GM18508 (cell line): ENCODE measurements at regions not wholly inside any gene's neighbourhood (a gene's known extent, or its start where the extent isn't known, plus 50 kb on each side); places are given as distances from the start of the nearest gene placed in this dataset.

Source experiments
- ATAC-seq: cut with Tn5 transposase; IDR thresholded peaks from one replicate; pipeline ENCODE4 v1.9.1; 2021; ENCODE audit warnings: moderate number of reproducible peaks; ENCODE audit not compliant: insufficient read depth, unreplicated experiment

DNA sequence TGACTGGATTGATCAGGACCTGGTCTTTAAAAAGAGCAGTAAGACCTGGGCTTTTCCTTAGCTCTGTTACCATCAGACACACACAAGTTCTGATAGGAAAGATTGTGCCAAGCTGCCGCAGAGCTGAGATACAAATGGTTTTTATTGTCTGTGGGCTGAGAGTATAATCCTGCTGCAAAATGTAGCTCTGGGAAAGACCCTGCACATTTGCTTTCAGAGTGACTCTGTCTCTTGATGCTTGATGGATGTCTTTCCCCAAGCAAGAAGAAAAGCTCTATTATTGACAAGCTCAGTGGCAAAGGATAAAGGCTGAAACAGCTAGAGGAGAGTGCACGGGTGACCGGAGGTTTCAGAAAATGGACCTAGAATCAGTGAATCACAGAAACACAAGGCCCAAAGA lies 95.3 kb upstream of the PARD3B start:
- ATAC-seq: no peak

DNA sequence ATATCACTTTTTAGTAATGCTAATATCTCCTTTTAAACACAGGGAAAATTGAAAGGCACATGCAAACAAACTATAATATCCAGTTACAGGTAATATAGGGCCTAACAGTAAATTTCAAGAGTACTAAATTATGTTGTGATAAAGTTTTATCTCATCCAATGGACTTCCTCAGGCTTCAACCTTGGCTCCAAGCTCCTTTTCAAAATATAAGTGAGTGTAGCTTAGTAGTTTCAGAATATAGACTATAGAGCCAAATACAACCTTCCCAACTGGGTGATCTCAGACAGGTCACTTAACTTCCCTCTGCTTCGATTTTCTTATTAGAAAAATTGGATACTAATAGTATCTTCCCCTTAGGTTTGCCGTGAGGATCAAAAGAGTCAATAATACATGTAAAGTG lies 93.5 kb upstream of the PARD3B start:
- ATAC-seq: no peak

DNA sequence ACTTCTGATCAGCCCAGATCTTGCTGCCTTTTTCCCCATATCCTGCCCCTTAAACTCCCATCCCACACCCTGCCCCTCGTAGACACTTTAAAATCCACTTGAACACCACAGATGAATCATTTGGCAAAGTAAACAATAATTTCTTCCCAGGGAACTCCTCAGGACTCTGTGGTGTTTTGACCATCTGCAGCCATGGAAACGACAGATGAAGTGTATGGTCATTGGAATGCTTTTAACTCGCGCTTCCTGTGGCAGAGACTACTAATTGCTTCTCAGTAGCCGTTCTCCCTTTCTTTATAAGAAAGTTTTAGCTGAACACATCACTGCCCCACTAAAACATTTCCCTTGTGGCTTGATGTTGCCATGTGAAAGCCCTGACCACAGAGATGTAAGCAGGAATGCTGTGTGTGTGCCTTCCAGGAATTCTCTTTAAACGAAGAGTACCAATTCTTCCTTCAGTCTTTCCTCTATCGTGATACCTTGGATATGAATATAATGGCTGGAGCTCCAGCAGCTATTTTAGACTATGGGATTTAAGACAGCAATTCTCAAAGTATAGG lies 92.7 kb upstream of the PARD3B start:
- no peak for ATAC-seq

DNA sequence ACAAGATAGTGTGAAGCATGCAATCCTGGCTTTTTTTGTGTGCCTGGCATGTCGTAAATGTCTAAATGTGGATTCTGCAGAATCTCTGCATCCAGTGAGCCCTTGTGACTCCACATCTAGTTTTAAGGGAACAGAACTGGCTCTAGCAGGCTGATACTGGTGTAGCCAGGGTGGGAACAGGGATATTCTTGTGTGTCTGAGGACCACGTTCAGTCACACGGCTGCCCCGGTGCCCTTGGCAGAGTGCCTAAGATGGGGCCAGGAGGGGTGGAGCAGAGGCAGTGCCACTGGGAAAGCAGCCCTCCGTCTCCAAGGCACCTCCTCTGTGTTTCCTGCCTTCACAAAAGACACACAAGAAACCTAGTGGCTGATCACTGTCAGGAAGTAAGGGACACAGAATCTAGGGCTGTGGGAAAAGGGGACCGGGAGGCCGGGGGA lies 91.5 kb upstream of the PARD3B start:
- no peak for ATAC-seq

DNA sequence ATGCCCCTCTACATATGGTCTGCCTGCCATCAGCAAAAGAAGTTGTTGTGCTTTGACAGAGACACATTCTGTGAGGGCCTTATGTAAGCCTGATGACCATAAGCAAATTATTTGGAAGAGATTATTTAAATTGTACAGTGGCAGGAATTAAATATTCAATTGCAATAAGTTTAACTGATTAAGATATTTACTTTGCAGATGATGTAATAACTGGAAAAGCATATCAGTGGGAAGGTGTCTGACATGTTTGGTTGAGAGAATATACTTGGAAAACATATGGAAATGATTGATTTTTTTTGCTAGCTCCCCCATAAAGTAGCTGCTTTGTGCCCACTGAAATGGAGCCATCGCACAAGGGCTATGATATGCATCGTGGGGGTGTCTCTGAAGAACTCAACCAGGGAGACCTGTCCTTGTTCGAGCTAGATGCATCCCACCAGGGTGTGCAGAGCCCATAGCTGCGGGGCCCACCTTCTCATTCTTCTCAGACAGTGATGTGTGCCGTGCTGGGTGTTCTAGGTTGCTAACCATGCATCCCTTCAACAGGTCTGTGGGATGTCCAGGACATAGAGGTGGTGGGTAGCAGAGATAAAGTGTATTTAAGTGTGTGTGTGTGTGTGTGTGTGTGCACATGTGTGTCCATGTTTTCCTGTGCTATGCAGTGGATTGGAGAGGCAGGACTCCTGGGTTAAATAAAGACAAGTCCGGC lies 90.4 kb upstream of the PARD3B start:
- ATAC-seq: no peak

DNA sequence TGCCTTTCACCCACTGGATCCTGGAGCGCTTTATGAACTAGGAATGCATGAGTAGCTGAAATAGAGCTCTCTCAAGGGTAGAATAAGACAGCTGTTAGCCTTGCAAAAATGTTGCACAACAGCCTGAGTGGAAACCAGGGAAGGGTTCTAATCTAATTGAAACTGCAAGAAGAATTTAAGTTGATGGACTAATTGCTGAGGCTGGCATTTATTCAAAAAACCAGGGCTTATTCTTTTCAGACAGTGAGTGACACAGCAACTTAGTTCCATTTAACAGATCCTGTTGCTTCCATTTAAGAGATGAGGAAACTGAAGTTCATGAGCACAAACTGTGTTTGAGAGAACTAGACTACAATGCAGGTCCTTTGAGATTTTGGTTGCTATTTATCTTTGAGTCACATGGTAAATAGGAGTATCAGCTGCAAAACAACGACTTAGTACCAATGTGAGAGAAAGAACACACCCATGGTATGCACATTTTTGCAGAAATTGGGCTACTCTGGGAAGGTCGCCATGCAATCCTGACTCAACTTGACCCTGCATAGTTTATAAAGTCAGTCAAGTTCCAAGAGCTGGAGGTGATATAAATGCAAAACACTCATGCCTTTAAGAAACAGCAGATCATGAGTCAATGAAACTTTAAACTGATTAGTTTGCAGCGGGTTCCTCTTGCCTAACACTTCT lies 76.4 kb upstream of the PARD3B start:
- no peak for ATAC-seq

DNA sequence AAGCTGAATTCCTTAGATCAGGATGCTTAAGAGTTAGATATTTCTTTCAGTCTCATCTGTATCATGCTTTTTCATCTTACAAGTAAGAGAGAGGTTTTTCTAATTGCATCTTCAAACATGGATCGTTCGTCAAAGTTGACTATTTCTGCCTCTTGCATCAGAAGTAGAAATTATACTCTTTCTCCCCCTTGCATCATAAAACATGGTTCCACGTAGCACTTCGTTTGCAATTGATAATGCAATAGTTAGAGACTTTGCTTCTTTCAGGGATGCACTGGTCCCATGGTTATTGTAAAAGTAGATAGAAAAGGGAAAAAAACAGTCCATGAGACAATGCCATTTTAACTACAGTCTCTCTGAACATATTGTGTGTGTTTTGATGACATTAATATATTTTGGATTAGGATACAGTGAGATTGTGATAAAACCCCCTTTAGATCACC lies 75.1 kb upstream of the PARD3B start:
- no peak for ATAC-seq

DNA sequence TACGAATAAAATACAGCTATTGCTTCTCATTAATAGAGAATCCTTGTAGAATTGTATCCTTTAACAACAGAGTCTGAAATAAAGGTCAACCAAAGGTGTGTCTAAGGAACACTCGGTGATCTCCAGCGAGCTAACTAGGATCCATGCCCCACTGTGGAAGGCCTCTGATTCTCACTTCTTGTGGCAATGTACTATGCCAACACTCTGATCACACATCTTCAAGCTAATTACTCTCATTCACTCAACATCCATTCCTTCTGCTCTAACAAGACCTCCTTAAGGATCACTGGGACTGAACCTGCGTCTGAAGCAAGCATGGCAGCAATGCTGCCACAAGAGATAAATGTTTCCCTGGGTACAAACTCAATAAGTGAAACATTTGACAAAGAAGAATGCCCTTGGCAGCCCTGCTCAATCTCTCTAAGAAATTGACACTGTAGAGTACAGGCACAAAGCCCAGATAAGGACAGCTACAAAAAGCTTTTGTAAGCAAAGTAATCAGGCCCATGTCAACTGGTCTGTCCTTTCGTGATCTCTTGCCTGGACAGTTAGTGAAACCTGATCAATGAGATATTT lies 74.6 kb upstream of the PARD3B start:
- ATAC-seq: no peak

DNA sequence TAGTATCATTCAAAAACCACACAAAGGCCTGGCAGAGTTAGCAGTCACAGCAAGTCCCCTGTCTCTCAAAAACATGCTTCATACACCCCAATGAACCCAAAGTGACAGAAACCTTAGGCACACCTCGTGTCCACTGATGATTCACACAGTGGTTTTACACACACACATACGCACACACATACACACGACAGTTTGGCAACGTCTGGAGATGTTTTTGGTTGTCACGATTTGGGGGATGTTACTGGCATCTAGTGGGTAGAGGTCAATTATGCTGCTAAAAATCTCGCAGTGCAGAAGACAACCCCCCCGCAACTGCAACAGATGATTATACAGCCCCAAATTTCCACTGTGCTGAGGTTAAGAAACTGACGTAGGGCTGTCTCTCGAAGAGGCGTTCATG lies 72.9 kb upstream of the PARD3B start:
- ATAC-seq: no peak

DNA sequence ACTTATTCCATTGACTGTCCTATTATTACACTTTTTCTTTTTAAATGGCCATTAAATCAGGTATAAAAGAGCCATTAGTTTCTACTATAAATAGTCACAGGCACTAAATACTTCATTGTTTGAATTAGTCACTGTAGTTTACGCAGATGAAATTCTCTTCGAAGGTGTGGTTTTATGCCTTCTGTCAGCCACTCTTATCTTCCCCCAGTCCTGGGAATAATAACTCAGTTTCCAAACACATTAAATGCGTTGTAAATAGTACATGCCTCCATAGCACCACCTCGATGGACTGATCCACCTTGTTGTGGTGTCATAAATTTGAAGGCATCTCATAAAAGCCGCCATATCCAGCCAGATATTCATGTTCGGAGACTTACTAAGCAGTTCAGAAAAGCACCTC lies 72.1 kb upstream of the PARD3B start:
- ATAC-seq: no peak

DNA sequence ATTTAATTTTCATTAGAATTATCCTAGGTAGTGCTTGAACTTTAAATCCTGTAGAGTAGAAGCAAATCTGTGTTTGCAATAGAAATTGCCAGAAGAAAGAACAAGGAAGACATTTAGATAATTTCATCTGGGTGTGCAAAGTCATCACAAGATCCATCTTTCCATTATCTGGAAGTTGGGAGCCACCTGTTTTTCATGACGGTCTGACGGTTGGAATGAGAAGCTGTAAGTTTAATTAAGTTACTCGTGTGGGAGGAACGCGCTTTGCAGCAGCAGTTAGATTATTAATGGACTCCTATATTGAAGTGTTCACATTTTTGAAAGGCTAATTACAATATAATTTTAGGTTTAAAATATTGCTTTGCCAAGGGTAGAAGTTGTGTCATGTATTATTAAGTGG lies 69.9 kb upstream of the PARD3B start:
- no peak for ATAC-seq

DNA sequence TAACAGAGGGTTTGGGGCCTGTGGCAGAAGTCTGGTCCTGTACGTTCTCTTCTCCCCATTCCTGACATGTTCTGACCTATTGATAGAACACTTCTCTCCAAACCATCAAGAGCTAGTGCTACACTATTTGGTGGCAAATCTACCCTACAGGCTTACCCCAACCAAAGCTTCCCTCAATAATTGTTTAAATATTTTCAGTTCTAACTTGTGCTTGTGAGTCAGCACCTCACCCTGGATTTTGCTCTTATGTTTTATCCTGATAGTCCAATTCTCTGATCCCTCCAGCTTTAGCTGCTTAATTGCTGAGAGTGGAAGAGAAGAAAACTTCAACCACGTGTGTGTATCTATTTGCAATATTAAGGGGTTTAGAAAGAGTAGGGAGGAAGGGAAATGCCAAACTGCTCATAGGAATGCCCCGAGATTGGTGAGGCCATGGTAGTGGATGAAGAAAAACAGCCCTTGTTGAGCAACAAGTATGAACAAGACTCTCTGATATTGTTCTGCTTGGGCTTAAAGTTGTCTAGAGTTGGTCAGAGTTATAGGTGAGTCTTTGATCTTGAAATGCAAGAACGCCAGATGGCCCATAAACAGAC lies 67.8 kb upstream of the PARD3B start:
- no peak for ATAC-seq

DNA sequence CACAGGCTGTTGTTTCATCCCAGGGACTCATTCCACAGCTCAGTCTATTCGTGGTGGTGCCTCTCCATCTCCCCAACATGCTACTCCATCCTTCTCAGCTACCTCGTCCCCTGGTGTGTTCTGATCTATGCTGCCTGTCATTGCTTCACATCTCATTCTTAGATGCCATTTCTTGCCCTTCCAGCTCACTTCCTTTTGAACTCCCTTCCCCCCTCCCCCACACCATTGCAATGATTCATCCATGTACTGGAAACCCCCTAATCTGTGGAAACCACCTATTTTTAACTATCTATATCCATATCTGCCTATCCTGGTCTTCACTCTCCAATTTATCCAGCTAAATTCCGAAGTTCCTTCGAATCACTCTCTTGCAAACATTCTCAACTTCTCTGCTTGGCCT lies 65.7 kb upstream of the PARD3B start:
- no peak for ATAC-seq

DNA sequence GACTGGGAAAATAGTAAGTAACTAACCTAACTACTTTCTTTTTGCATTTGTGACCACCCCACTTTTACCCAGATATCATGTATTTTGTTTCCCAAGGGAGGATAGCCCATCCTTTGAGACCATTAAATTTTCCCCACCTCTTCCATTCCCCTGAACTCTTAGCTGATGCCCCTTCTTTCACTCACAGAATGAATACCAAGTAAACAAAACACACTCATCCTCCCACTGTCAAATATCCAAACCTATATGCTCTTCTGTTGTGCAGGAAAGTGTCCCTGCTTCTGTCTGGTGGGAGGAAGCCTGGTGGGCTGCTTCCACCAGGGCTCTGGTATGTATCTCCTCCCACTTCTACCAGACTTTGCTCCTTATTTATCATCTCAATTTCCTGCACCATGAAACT lies 64.6 kb upstream of the PARD3B start:
- ATAC-seq: no peak

DNA sequence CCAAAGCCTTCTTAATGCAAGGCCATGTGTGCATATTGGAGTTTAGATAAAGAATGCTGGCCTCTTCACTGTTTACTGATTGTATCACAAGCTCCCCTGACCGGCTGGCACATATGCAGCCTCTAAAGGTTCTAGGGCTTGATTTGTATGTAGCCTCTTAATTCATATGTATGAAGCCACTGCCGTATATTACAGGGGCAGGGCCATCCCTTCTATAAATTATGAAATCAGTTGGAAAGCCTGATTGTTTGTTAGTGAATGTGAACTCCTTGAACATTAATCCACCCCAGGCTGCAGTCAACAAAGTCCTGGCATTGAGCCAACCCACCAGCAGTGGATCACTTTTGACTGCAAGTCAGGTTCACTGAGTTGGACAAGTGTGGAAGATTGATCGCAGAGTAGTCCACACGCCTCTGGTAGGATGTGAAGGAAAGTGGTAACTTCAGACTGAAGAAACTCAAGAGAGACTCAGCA lies 61.6 kb upstream of the PARD3B start:
- ATAC-seq: no peak

DNA sequence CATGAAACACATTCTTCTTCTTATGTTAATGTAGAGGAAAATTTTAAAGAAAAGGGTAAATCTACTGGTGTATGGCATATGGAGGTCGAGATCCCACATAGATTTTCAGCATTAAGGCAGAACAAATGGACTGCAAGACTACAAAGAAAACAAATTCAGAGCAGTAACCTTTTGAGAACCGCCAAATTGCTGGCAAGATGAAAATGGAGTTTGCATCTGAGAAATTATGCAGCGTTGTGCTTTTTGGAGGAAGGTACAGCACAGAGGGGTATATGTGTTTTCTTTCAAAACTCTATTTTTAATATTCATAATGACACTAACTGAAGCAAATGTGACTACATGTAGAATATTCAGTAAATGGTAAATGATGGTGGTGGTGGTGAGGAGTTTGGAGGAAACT lies 59.0 kb upstream of the PARD3B start:
- no peak for ATAC-seq

DNA sequence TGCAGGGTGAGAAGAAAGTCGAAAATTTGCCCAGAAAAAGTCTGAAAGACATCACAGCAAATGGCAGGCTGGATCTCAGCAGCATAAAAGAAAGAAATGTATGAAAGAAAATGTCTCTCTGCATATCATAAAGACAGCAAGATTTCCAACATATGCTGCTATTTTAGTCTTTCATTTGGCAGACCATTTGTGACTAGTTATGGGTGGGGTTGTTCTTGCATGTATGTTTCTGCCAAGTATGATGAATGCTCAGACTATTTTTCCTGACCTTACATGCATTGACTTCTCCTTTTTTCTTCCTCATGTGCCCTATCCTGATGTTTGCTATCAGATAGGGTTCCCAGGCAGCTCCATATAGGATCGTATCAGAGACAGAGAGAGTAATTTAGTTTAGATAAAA lies 58.5 kb upstream of the PARD3B start:
- ATAC-seq: no peak

DNA sequence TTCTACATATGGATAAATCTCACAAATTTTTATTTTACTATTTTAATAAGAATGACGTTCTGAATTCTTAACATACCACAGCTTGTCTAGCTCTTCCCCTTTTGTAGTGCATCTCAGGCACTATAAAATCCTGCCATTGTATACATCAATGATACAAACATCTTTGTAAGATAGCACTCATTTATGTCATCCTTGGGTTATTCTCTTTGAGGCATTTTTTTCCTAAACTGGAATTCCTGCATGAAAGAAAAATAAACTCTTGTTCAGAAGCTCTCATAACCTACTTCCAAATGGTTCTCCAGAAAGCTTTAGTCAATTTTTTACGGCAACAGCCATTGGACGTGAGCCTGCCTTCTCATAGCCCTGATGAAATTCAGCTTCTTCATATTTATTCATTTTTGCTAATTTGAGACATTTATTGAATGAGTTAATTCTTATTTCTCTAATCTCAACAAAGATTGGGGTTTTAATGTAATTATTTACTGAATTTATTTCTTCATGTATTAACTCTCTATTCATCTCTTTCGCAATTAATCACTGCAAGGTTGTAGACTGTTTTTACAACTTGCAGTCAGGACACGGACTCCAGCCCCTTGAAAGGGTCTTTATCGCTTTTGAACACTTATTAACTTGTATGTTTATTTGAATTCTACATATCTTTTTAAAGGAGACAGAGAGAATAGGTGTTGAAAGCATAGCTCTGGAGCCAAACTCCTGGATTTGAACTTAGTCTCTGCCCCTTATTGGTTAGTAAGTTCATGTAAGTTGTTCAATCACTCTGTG lies 57.6 kb upstream of the PARD3B start:
- ATAC-seq: no peak

DNA sequence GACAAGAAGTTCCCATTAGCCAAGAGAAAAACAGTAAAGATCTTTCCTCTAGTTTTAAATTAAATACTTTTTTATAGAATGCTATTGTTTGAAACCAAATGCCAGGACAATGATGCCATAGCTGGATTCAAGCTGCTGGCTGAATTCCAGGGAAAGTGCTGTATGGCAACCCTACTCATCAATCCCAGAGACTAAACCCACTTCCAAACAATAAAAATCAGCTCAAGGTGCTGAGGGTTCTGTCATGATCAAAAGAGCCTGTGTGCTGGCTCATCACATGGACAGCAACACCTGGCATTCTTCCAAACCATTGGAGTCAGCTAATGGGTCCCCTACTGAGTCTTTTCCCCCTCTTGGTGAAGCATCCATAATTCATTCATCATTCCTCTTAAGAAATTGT lies 53.7 kb upstream of the PARD3B start:
- ATAC-seq: no peak

DNA sequence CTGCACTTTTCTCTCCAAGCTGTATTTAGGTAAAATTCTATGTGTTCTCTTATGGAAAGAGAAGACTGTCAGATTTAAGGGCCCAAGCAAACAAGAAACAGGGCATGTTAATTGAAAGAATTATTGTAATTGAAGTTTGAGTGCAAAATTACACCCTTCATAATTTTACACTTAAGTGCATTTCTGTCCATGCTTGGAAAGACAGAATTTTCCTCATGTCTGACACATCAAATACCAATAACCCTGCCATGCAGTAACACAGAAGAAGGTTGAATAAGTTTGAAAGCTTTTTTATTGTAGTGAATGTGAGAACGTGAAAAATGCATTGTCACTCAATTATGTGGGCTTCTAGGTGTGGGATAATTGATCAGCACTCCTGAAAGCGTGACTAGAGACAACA lies 52.9 kb upstream of the PARD3B start:
- no peak for ATAC-seq
